Nephron (organoid): ENCODE measurements at regions not wholly inside any gene's neighbourhood (a gene's known extent, or its start where the extent isn't known, plus 50 kb on each side); places are given as distances from the start of the nearest gene placed in this dataset.
"Not testable (repeated sequence)": the region's sequence is repeated elsewhere in the genome, so short reads cannot be mapped to it uniquely, and the experiment has no call there.

ENCODE experiments used
- H3K27ac Mint-ChIP-seq, 3 experiments: 2 replicates each; pipeline ENCODE4 v1.8.0; 2020; ENCODE audit warnings: mixed read lengths in 3 of 3, mild to moderate bottlenecking in 2 of 3, moderate library complexity in 1 of 3
- H3K27me3 Mint-ChIP-seq: 2 replicates; pipeline ENCODE4 v1.8.0; 2021; ENCODE audit warnings: low read depth, mild to moderate bottlenecking, moderate library complexity, mixed read lengths
- H3K36me3 Mint-ChIP-seq: 2 replicates; pipeline ENCODE4 v1.8.0; 2020; ENCODE audit warnings: low read depth, mixed read lengths
- H3K4me1 Mint-ChIP-seq: 2 replicates; pipeline ENCODE4 v1.8.0; 2020; ENCODE audit warnings: mixed read lengths
- H3K4me3 Mint-ChIP-seq, 3 experiments: 2 replicates each; pipeline ENCODE4 v1.8.0; 2020; ENCODE audit warnings: mild to moderate bottlenecking in 3 of 3, mixed read lengths in 3 of 3, moderate library complexity in 2 of 3
- H3K9me3 Mint-ChIP-seq: 2 replicates; pipeline ENCODE4 v1.8.0; 2020; ENCODE audit warnings: mixed read lengths
- CTCF ChIP-seq, 3 experiments: fragments of 200-600 bp; sonication (generic); IDR thresholded peaks; one replicate each; pipeline ENCODE4 v1.5.0; 2021; ENCODE audit warnings: antibody characterized with exemption in 3 of 3; ENCODE audit not compliant: unreplicated experiment in 3 of 3

- Mint-ChIP-seq H3K9me3 (no peaks in the 10 kb centered on the region), H3K36me3 (no peaks in the 10 kb centered on the region), H3K4me3 (no peak overlapping the region), H3K27ac (no peak overlapping the region), H3K4me1 (peaks cover 5% of the 10 kb centered on the region), H3K27me3 (no peaks in the 10 kb centered on the region)
- TF ChIP-seq CTCF (IDR thresholded peaks at IDR 0.05; ENCODE audit: unreplicated experiment in 3 of 3): no peak
Observed at GRCh38 chr4:79682161-79682560, 274.1 kb upstream of the GK2 start.

- TF ChIP-seq CTCF (IDR thresholded peaks at IDR 0.05; ENCODE audit: unreplicated experiment in 3 of 3): no peak
- H3K4me1 Mint-ChIP-seq: peaks cover 5% of the 10 kb centered on the region
- H3K27ac Mint-ChIP-seq: no peak overlapping the region
- no peak overlapping the region for H3K4me3 Mint-ChIP-seq
- H3K27me3 Mint-ChIP-seq: no peaks in the 10 kb centered on the region
- H3K9me3 Mint-ChIP-seq: no peaks in the 10 kb centered on the region
- H3K36me3 Mint-ChIP-seq: no peaks in the 10 kb centered on the region
Observed at GRCh38 chr4:79679859-79680258, 271.8 kb upstream of the GK2 start.

GRCh38 chr4:79678472-79679202 lies 270.6 kb upstream of the GK2 start:
- Mint-ChIP-seq H3K36me3 (no peaks in the 10 kb centered on the region), H3K9me3 (no peaks in the 10 kb centered on the region), H3K4me1 (peaks cover 5% of the 10 kb centered on the region), H3K27me3 (no peaks in the 10 kb centered on the region), H3K27ac (no peak overlapping the region), H3K4me3 (no peak overlapping the region)
- TF ChIP-seq CTCF (IDR thresholded peaks at IDR 0.05; ENCODE audit: unreplicated experiment in 3 of 3): no peak

- no peaks in the 10 kb centered on the region for H3K27me3 Mint-ChIP-seq
- no peak overlapping the region for H3K4me3 Mint-ChIP-seq
- H3K27ac Mint-ChIP-seq: no peak overlapping the region
- H3K9me3 Mint-ChIP-seq: peaks cover 13% of the 10 kb centered on the region
- H3K36me3 Mint-ChIP-seq: no peaks in the 10 kb centered on the region
- TF ChIP-seq CTCF (IDR thresholded peaks at IDR 0.05; ENCODE audit: unreplicated experiment in 3 of 3): no peak
- peaks cover 5% of the 10 kb centered on the region for H3K4me1 Mint-ChIP-seq
Observed at GRCh38 chr4:79676705-79677104, 268.7 kb upstream of the GK2 start.

- H3K27me3 Mint-ChIP-seq, H3K36me3 Mint-ChIP-seq, H3K4me1 Mint-ChIP-seq, H3K27ac Mint-ChIP-seq, H3K4me3 Mint-ChIP-seq: not testable (repeated sequence)
- peaks cover 30% of the 10 kb centered on the region for H3K9me3 Mint-ChIP-seq
Observed at GRCh38 chr4:79674906-79675305, 266.9 kb upstream of the GK2 start.

GRCh38 chr4:79673898-79674297 lies 265.9 kb upstream of the GK2 start:
- no peaks in the 10 kb centered on the region for H3K27me3 Mint-ChIP-seq
- H3K36me3 Mint-ChIP-seq: no peaks in the 10 kb centered on the region
- H3K4me1 Mint-ChIP-seq: peaks cover 5% of the 10 kb centered on the region
- peaks cover 40% of the 10 kb centered on the region for H3K9me3 Mint-ChIP-seq
- TF ChIP-seq CTCF (IDR thresholded peaks at IDR 0.05; ENCODE audit: unreplicated experiment in 3 of 3): no peak
- H3K27ac Mint-ChIP-seq: no peak overlapping the region
- no peak overlapping the region for H3K4me3 Mint-ChIP-seq
